MM.1S (cell line): ENCODE measurements at regions not wholly inside any gene's neighbourhood (a gene's known extent, or its start where the extent isn't known, plus 50 kb on each side); places are given as distances from the start of the nearest gene placed in this dataset.

Experiments
- CTCF ChIP-seq: fragments of 300-600 bp; sonication (generic); IDR thresholded peaks from 2 replicates; pipeline ENCODE4 v1.5.1; 2016; ENCODE audit warnings: antibody characterized with exemption, low read length, mixed read lengths
- EZH2 ChIP-seq: fragments of 300-600 bp; sonication (generic); optimal IDR thresholded peaks from 2 replicates; pipeline ENCODE3; 2017; ENCODE audit warnings: low read depth, mild to moderate bottlenecking, antibody characterized with exemption, low read length, mixed read lengths

GRCh38 chr2:11016735-11017388 lies 105.1 kb downstream of the KCNF1 start:
- TF ChIP-seq CTCF (no peak), EZH2 (no peak)
